Lower leg skin (tissue), 4 donors: ENCODE measurements at regions not wholly inside any gene's neighbourhood (a gene's known extent, or its start where the extent isn't known, plus 50 kb on each side); places are given as distances from the start of the nearest gene placed in this dataset.

Experiments
- DNase-seq, 2 donors: peaks; one replicate each; pipeline ENCODE4 v3.0.0-alpha.2; 2019; ENCODE audit warnings: low spot score in 2 of 2
- H3K4me3 ChIP-seq: fragments of 200-600 bp; sonication (generic); 2 replicates; pipeline ENCODE4 v1.5.1; 2017; ENCODE audit warnings: mild to moderate bottlenecking, low read depth; ENCODE audit not compliant: poor library complexity, severe bottlenecking
- CTCF ChIP-seq, 3 donors: fragments of 450-650 bp; IDR thresholded peaks; one replicate each; pipeline ENCODE4 v1.5.1; 2016; ENCODE audit warnings: antibody characterized with exemption in 3 of 3, mild to moderate bottlenecking in 3 of 3, moderate library complexity in 2 of 3
- POLR2A ChIP-seq, 2 donors: fragments of 450-650 bp; IDR thresholded peaks; one replicate each; pipeline ENCODE4 v1.6.1; 2016 to 2017; ENCODE audit warnings: antibody characterized with exemption in 2 of 2, mild to moderate bottlenecking in 1 of 2, moderate library complexity in 1 of 2
- WGBS, 2 donors: methylation state at CpG; one replicate each; pipeline ENCODE4 v1.1.5; 2018; 5-methylcytosine and 5-hydroxymethylcytosine counted together
- intact Hi-C: fragments of 100-400 bp; cut with DNase I; formaldehyde crosslinking; loops from one replicate; pipeline ENCODE4 v1.15.0; 2023; ENCODE audit warnings: low total_unique reads

DNA sequence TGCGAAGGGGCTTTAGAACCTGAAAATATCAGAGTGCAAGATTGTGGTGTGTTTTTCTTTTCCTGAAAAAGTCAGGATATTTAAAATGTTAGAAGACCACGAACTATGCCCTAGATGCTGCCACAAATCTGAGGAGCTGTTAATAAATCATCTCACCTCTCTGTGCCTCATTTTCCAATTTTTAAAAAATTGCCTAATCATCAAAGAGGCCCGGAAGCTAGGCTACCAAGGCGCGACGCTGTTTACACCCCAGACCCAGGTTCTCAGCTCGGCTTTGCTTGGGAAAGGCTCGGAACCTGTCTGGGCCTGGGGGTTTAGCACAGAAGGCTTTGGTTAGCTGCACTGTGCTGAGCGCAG, 409.6 kb downstream of the BCOR start:
- intact Hi-C loops = no loop called here
- 56 to 67% methylated on average over 8 to 9 of the region's 9 CpGs for WGBS, 2 donors
- TF ChIP-seq POLR2A (IDR thresholded peaks at IDR 0.05) (no peak), CTCF (IDR thresholded peaks at IDR 0.05) (no peak)
- no peak for DNase-seq
- no peak overlapping the region for H3K4me3 ChIP-seq

GRCh38 chrX:39688576-39689375, 409.0 kb downstream of the BCOR start:
- 28% methylated on average over 76 of the region's 101 CpGs; no CpG with 5 or more reads in 1 of the 2 donors for WGBS, 2 donors
- TF ChIP-seq POLR2A (IDR thresholded peaks at IDR 0.05) (no peak), CTCF (IDR thresholded peaks at IDR 0.05) (no peak)
- peak in 1 of 2 donors; percentile 83 for DNase-seq
- no peak overlapping the region for H3K4me3 ChIP-seq
- intact Hi-C loops = no loop called here

GRCh38 chrX:39689376-39690104, 408.2 kb downstream of the BCOR start:
- TF ChIP-seq POLR2A (IDR thresholded peaks at IDR 0.05) (no peak), CTCF (IDR thresholded peaks at IDR 0.05) (no peak)
- WGBS, 2 donors = 7 to 27% methylated on average over 27 to 33 of the region's 33 CpGs
- intact Hi-C loops = no loop called here

GRCh38 chrX:39690541-39691415, 407.0 kb downstream of the BCOR start:
- DNase-seq = peak in 1 of 2 donors; percentile 28
- intact Hi-C loops = no loop called here
- H3K4me3 ChIP-seq = no peak overlapping the region
- 88 to 90% methylated on average over 13 of the region's 13 CpGs for WGBS, 2 donors
- TF ChIP-seq POLR2A (IDR thresholded peaks at IDR 0.05) (no peak), CTCF (IDR thresholded peaks at IDR 0.05) (no peak)

More at GRCh38 chrX:39689376-39690104, 408.2 kb downstream of the BCOR start:
- no peak overlapping the region for H3K4me3 ChIP-seq
- peak in 1 of 2 donors; percentile 82 for DNase-seq

DNA sequence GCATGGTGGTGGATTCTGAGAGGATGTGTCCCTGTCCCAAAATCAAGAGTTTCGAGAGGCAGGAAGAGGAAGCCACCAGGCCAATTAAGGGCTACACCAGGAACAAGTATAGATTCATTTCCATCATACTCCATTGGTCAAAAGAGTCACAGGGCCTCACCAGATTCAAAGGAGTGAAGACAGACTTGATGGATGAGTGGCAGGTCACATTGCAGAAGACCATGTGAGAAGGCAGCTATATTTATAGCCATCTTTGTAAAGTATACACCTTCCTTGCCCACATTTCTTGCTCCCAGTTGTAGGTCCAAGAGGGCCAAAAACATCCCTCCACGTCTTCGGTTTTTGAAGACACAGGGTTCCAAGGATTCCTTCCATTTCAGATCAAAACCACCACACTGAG, 406.0 kb downstream of the BCOR start:
- 84 to 90% methylated on average over 3 of the region's 3 CpGs for WGBS, 2 donors
- peak in 1 of 2 donors; percentile 39 for DNase-seq
- intact Hi-C loops = no loop called here
- no peak overlapping the region for H3K4me3 ChIP-seq
- TF ChIP-seq POLR2A (IDR thresholded peaks at IDR 0.05) = no peak
- TF ChIP-seq CTCF (IDR thresholded peaks at IDR 0.05) = no peak
